WTC11 (cell line): ENCODE measurements at regions not wholly inside any gene's neighbourhood (a gene's known extent, or its start where the extent isn't known, plus 50 kb on each side); places are given as distances from the start of the nearest gene placed in this dataset.

Source experiments
- ATAC-seq: fragments of 200-7000 bp; cut with Tn5 transposase; 2 replicates; pipeline ENCODE4 v1.10.0; 2021; ENCODE audit warnings: mild to moderate bottlenecking, moderate library complexity
- CTCF ChIA-PET: fragments of 300-600 bp; sonication (Branson Sonifier 250); formaldehyde crosslinking; loops from one replicate; lab custom pipeline; 2021; ENCODE audit warnings: antibody characterized with exemption; lab: Charles Lee
- POLR2A ChIA-PET: fragments of 350-600 bp; sonication (Branson Sonifier 250); formaldehyde crosslinking; loops from one replicate; lab custom pipeline; 2021; ENCODE audit warnings: antibody characterized with exemption; lab: Charles Lee
- DNase-seq: peaks from one replicate; pipeline ENCODE4 v3.0.0; 2021; ENCODE audit warnings: low spot score
- H3K27ac Mint-ChIP-seq: 2 replicates; pipeline ENCODE4 v1.8.0; 2021; ENCODE audit warnings: mixed read lengths
- H3K27me3 Mint-ChIP-seq: 2 replicates; pipeline ENCODE4 v1.8.0; 2021; ENCODE audit warnings: low read depth, mild to moderate bottlenecking, moderate library complexity, mixed read lengths
- H3K36me3 Mint-ChIP-seq: 2 replicates; pipeline ENCODE4 v1.8.0; 2021; ENCODE audit warnings: mixed read lengths
- H3K4me1 Mint-ChIP-seq: 2 replicates; pipeline ENCODE4 v1.8.0; 2022; ENCODE audit warnings: mixed read lengths
- H3K4me3 Mint-ChIP-seq: 2 replicates; pipeline ENCODE4 v1.8.0; 2021; ENCODE audit warnings: mild to moderate bottlenecking, moderate library complexity, mixed read lengths
- H3K9me3 Mint-ChIP-seq: 2 replicates; pipeline ENCODE4 v1.8.0; 2021; ENCODE audit warnings: mixed read lengths
- ATF1 ChIP-seq: sonication (generic); formaldehyde crosslinking; IDR thresholded peaks from 2 replicates; pipeline ENCODE4 v1.8.1; 2023; ENCODE audit warnings: mild to moderate bottlenecking, moderate library complexity, missing genetic modification reagents
- ERG ChIP-seq: fragments of 250-450 bp; sonication (Bioruptor Pico); IDR thresholded peaks from 2 replicates; pipeline ENCODE4 v1.8.0; 2021; ENCODE audit warnings: mild to moderate bottlenecking
- FOXK1 ChIP-seq: sonication (generic); formaldehyde crosslinking; IDR thresholded peaks from 2 replicates; pipeline ENCODE4 v1.8.0; 2022; ENCODE audit warnings: mild to moderate bottlenecking, moderate library complexity, missing genetic modification reagents
- FOXP1 ChIP-seq: sonication (generic); formaldehyde crosslinking; IDR thresholded peaks from 2 replicates; pipeline ENCODE4 v1.8.0; 2022; ENCODE audit warnings: missing genetic modification reagents, mild to moderate bottlenecking, moderate library complexity, borderline replicate concordance
- IRF2 ChIP-seq: sonication (generic); formaldehyde crosslinking; IDR thresholded peaks from 2 replicates; pipeline ENCODE4 v1.8.0; 2022; ENCODE audit warnings: low read depth, missing genetic modification reagents, borderline replicate concordance
- MAX ChIP-seq: sonication (generic); formaldehyde crosslinking; IDR thresholded peaks from 2 replicates; pipeline ENCODE4 v1.8.0; 2022; ENCODE audit warnings: mild to moderate bottlenecking, missing genetic modification reagents
- MYBL2 ChIP-seq: sonication (generic); formaldehyde crosslinking; IDR thresholded peaks from 2 replicates; pipeline ENCODE4 v1.8.1; 2023; ENCODE audit warnings: mild to moderate bottlenecking, moderate library complexity, missing genetic modification reagents
- PRRX2 ChIP-seq: fragments of 250-450 bp; sonication (Bioruptor Pico); IDR thresholded peaks from 2 replicates; pipeline ENCODE4 v1.8.0; 2021; ENCODE audit warnings: mild to moderate bottlenecking
- STAT6 ChIP-seq: sonication (generic); formaldehyde crosslinking; conservative IDR thresholded peaks from 2 replicates; pipeline ENCODE4 v1.8.1; 2023; ENCODE audit warnings: mild to moderate bottlenecking, low read depth, missing genetic modification reagents, moderate library complexity
- TCF7 ChIP-seq: sonication (generic); formaldehyde crosslinking; IDR thresholded peaks from 2 replicates; pipeline ENCODE4 v1.8.0; 2022; ENCODE audit warnings: mild to moderate bottlenecking, low read depth, missing genetic modification reagents, moderate library complexity
- ZBTB43 ChIP-seq: sonication (generic); formaldehyde crosslinking; IDR thresholded peaks from 2 replicates; pipeline ENCODE4 v1.8.1; 2023; ENCODE audit warnings: mild to moderate bottlenecking, missing genetic modification reagents
- ZNF121 ChIP-seq: sonication (generic); formaldehyde crosslinking; IDR thresholded peaks from 2 replicates; pipeline ENCODE4 v1.8.0; 2023; ENCODE audit warnings: missing genetic modification reagents
- ZNF416 ChIP-seq: fragments of 250-450 bp; sonication (Bioruptor Pico); IDR thresholded peaks from 2 replicates; pipeline ENCODE4 v1.9.0; 2021; ENCODE audit warnings: mild to moderate bottlenecking, inconsistent platforms
- TF ChIP-seq, protein P1 (sequence below): sonication (generic); formaldehyde crosslinking; IDR thresholded peaks from 2 replicates; pipeline ENCODE4 v1.8.1; 2023; ENCODE audit warnings: mild to moderate bottlenecking, moderate library complexity, missing genetic modification reagents
- TF ChIP-seq, protein P2 (sequence below): sonication (generic); formaldehyde crosslinking; IDR thresholded peaks from 2 replicates; pipeline ENCODE4 v1.8.1; 2023; ENCODE audit warnings: mild to moderate bottlenecking, missing genetic modification reagents, moderate library complexity
- TF ChIP-seq, protein P3 (sequence below): sonication (generic); formaldehyde crosslinking; IDR thresholded peaks from 2 replicates; pipeline ENCODE4 v1.8.1; 2023; ENCODE audit warnings: mild to moderate bottlenecking, missing genetic modification reagents, borderline replicate concordance

DNA sequence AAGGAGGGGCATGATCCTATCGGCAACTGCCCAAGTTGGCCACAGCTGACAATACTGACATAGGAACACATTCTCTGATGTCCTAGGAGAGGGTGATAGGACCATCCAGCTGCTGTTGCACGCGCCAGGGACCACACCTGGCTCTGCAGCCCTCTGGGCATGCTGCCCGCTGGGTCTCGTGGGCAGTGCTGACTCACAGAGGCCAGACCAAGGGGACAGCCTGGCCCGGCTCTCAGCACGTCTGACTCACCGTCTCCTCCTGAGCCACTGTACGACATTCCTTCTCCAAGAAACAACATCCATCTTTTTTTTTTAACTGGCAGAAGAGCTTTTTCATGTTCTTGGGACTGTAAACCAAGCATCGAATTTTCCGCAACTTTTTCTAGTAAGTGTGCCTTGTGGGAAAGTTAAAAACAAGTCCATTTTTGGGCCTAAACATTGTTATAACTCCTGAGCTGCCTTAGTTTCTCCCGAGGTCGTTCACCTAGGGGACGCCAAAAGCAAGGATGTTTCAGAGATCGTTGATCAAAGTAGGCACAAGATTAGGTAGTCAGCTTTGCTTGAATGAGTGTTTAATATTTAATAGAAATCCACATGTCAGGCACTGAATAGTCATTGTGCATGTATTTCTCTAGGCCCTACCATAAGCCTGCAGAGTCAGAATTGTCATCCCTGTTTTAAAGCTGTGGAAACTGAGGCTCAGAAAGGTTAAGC, 100.3 kb downstream of the TTC32 start (continued):
- TF ChIP-seq, protein P1, sequence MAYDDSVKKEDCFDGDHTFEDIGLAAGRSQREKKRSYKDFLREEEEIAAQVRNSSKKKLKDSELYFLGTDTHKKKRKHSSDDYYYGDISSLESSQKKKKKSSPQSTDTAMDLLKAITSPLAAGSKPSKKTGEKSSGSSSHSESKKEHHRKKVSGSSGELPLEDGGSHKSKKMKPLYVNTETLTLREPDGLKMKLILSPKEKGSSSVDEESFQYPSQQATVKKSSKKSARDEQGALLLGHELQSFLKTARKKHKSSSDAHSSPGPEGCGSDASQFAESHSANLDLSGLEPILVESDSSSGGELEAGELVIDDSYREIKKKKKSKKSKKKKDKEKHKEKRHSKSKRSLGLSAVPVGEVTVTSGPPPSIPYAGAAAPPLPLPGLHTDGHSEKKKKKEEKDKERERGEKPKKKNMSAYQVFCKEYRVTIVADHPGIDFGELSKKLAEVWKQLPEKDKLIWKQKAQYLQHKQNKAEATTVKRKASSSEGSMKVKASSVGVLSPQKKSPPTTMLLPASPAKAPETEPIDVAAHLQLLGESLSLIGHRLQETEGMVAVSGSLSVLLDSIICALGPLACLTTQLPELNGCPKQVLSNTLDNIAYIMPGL (CRISPR knock-in tag) = no peak
- TF ChIP-seq MAX (CRISPR knock-in tag) (no peak), ZNF121 (CRISPR knock-in tag) (no peak), STAT6 (no peak)

DNA sequence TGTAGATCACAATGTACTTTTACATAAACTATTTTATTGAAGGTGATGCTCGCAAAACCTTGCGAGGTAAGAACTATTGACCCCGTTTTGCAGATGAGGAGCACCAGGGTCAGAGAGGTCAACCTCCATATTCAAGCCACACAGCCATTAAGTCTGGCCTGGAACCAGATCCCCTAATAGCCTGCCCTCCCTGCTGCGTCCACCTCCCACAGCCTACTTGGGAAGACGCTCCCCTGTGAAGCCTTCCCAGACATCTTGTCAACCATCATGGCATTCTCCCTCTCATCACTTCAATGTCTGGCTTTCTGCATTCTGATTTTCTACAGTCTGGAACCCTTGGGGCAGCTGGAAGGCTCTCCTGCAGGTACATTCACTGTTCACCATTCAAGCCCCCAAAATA, 101.0 kb downstream of the TTC32 start:
- H3K36me3 Mint-ChIP-seq = no peaks in the 10 kb centered on the region
- H3K27ac Mint-ChIP-seq = no peak overlapping the region
- no peaks in the 10 kb centered on the region for H3K27me3 Mint-ChIP-seq
- no peak overlapping the region for H3K4me3 Mint-ChIP-seq
- ChIA-PET POLR2A (no interaction called here), CTCF (interaction anchor here (1.1 kb wide), 1 partner anchor 97 kb away, joined by 3 read pairs; no protein-coding TSS in a partner anchor)
- TF ChIP-seq ERG (no peak), ATF1 (CRISPR knock-in tag) (no peak)
- H3K4me1 Mint-ChIP-seq = peaks cover 6% of the 10 kb centered on the region; the same call in 1 of the 2 replicates
- ATAC-seq (no peak), DNase-seq (no peak)
- H3K9me3 Mint-ChIP-seq = peaks cover 8% of the 10 kb centered on the region; the same call in 1 of the 2 replicates

DNA sequence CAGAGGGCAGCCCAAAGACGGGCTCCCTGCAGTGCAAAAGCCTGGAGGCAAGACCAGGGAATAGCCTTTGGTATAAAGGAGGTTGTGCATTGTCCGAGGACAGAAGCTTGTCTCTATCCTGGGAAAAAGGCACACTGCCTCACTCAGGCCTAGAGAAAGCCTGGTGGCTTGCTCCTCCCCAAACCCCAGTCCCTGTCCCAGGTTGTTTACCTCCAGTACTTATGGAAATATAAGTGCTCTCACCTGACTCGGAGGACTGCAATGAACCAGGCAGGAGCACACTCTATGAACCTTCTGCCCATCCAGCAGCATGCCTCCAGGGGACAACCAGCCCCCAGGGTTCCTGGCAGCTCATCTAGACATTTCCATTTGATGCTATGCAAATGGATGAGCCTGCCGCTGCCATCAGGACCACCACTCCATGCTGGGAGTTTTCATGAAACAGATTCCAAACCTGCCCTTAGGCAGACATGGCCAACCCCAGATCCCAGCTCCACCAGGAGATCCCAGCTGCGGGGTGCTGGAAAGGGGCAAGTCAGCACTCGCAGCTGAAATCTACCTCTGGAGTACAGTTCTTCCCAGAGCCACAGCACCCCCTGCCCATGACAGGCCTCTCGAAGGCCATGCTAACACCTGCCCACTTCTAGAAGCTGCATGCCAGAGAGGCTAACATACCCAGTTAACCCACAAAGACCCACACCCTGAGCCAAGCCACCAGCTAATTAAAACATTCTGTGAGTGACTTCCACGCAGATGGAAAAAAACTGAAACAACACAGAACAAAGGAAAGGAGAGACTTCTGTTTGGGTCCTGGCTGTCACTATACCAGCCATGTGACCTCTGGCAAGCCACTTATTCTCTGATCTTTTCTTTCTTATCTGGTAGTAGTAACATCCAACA, 101.7 kb downstream of the TTC32 start:
- peaks cover 8% of the 10 kb centered on the region; the same call in 1 of the 2 replicates for H3K9me3 Mint-ChIP-seq
- no peak for TF ChIP-seq TCF7 (CRISPR knock-in tag)
- no peak for TF ChIP-seq FOXK1 (CRISPR knock-in tag)
- TF ChIP-seq, protein P2, sequence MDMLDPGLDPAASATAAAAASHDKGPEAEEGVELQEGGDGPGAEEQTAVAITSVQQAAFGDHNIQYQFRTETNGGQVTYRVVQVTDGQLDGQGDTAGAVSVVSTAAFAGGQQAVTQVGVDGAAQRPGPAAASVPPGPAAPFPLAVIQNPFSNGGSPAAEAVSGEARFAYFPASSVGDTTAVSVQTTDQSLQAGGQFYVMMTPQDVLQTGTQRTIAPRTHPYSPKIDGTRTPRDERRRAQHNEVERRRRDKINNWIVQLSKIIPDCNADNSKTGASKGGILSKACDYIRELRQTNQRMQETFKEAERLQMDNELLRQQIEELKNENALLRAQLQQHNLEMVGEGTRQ (CRISPR knock-in tag) = no peak
- TF ChIP-seq PRRX2 (CRISPR knock-in tag) = no peak
- no peak for TF ChIP-seq IRF2 (CRISPR knock-in tag)
- no peak for TF ChIP-seq FOXP1 (CRISPR knock-in tag)
- TF ChIP-seq ZNF416 (CRISPR knock-in tag) = no peak
- TF ChIP-seq, protein P3, sequence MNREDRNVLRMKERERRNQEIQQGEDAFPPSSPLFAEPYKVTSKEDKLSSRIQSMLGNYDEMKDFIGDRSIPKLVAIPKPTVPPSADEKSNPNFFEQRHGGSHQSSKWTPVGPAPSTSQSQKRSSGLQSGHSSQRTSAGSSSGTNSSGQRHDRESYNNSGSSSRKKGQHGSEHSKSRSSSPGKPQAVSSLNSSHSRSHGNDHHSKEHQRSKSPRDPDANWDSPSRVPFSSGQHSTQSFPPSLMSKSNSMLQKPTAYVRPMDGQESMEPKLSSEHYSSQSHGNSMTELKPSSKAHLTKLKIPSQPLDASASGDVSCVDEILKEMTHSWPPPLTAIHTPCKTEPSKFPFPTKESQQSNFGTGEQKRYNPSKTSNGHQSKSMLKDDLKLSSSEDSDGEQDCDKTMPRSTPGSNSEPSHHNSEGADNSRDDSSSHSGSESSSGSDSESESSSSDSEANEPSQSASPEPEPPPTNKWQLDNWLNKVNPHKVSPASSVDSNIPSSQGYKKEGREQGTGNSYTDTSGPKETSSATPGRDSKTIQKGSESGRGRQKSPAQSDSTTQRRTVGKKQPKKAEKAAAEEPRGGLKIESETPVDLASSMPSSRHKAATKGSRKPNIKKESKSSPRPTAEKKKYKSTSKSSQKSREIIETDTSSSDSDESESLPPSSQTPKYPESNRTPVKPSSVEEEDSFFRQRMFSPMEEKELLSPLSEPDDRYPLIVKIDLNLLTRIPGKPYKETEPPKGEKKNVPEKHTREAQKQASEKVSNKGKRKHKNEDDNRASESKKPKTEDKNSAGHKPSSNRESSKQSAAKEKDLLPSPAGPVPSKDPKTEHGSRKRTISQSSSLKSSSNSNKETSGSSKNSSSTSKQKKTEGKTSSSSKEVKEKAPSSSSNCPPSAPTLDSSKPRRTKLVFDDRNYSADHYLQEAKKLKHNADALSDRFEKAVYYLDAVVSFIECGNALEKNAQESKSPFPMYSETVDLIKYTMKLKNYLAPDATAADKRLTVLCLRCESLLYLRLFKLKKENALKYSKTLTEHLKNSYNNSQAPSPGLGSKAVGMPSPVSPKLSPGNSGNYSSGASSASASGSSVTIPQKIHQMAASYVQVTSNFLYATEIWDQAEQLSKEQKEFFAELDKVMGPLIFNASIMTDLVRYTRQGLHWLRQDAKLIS (CRISPR knock-in tag) = no peak
- TF ChIP-seq MYBL2 = no peak
- no peak for TF ChIP-seq ZBTB43 (CRISPR knock-in tag)
- H3K4me1 Mint-ChIP-seq = peaks cover 6% of the 10 kb centered on the region; the same call in 1 of the 2 replicates
- ATAC-seq (peak; percentile 59), DNase-seq (no peak)
- H3K36me3 Mint-ChIP-seq = no peaks in the 10 kb centered on the region
- no peaks in the 10 kb centered on the region for H3K27me3 Mint-ChIP-seq
- H3K4me3 Mint-ChIP-seq = no peak overlapping the region
- CTCF ChIA-PET = interaction anchor here (1.1 kb wide), 1 partner anchor 96 kb away, joined by 3 read pairs; no protein-coding TSS in a partner anchor
- POLR2A ChIA-PET = no interaction called here
- no peak overlapping the region for H3K27ac Mint-ChIP-seq
